SK-N-SH (cell line): ENCODE measurements at regions not wholly inside any gene's neighbourhood (a gene's known extent, or its start where the extent isn't known, plus 50 kb on each side); places are given as distances from the start of the nearest gene placed in this dataset.

ENCODE experiments used
- CTCF ChIP-seq: fragments of 200-600 bp; sonication (generic); IDR thresholded peaks from 2 replicates; pipeline ENCODE4 v1.6.1; 2017; ENCODE audit warnings: antibody characterized with exemption, mild to moderate bottlenecking, moderate library complexity
- EZH2phosphoT487 ChIP-seq: fragments of 200-600 bp; sonication (generic); IDR thresholded peaks from 2 replicates; pipeline ENCODE4 v1.6.1; 2017; ENCODE audit warnings: low read depth, mixed run types, mild to moderate bottlenecking, antibody characterized with exemption, moderate library complexity, borderline replicate concordance
- REST ChIP-seq: IDR thresholded peaks from 2 replicates; pipeline ENCODE4 v1.6.1; 2012; ENCODE audit warnings: mild to moderate bottlenecking, low read depth, low read length, moderate library complexity

GRCh38 chr5:87137283-87137682 is 130.4 kb upstream of the RASA1 start:
- no peak for TF ChIP-seq CTCF
- no peak for TF ChIP-seq REST
- TF ChIP-seq EZH2phosphoT487, result no peak
